Adrenal gland (tissue), 9 donors: ENCODE measurements at regions not wholly inside any gene's neighbourhood (a gene's known extent, or its start where the extent isn't known, plus 50 kb on each side); places are given as distances from the start of the nearest gene placed in this dataset.

Experiments
- DNase-seq, 7 donors: peaks; one replicate each; pipeline ENCODE4 v3.0.0-alpha.2; 2019 to 2020
- H3K27ac ChIP-seq, 5 donors: fragments of 200-600 bp; sonication (generic) in 4 of 5; 1 replicate in 3 of 5; 2 replicates in 2 of 5; pipeline versions ENCODE4 v1.5.1 to v1.8.0; 2016 to 2020; ENCODE audit warnings: mild to moderate bottlenecking in 1 of 5
- H3K27me3 ChIP-seq: fragments of 200-600 bp; 2 replicates; pipeline ENCODE4 v1.8.0; 2021
- H3K36me3 ChIP-seq, 2 donors: fragments of 200-600 bp; replicated peaks in 1 of 2; 1 replicate in 1 of 2; 2 replicates in 1 of 2; pipeline versions ENCODE4 v1.5.1 to v1.8.0; 2018 to 2022
- H3K4me1 ChIP-seq, 2 donors: fragments of 200-600 bp; replicated peaks in 1 of 2; 1 replicate in 1 of 2; 2 replicates in 1 of 2; pipeline versions ENCODE4 v1.5.1 to v1.8.0; 2018 to 2021
- H3K4me3 ChIP-seq, 4 donors: fragments of 200-600 bp; sonication (generic) in 3 of 4; one replicate each; pipeline ENCODE4 v1.5.1; 2016 to 2018
- H3K9me3 ChIP-seq, 3 donors: fragments of 200-600 bp; sonication (generic) in 1 of 3; replicated peaks in 1 of 3; 1 replicate in 2 of 3; 2 replicates in 1 of 3; pipeline versions ENCODE4 v1.5.1 to v1.8.0; 2016 to 2021
- CTCF ChIP-seq, 6 experiments: fragments of 450-650 bp in 4 of 6; fragments of 200-600 bp in 2 of 6; sonication (generic) in 1 of 6; IDR thresholded peaks; 1 replicate in 5 of 6; 2 replicates in 1 of 6; pipeline versions ENCODE4 v1.5.1 to v1.8.0; 2016 to 2021; ENCODE audit warnings: antibody characterized with exemption in 6 of 6, mild to moderate bottlenecking in 2 of 6, moderate library complexity in 1 of 6
- POLR2A ChIP-seq, 2 donors: fragments of 450-650 bp; IDR thresholded peaks; one replicate each; pipeline ENCODE4 v1.6.1; 2017; ENCODE audit warnings: antibody characterized with exemption in 2 of 2, mild to moderate bottlenecking in 2 of 2, moderate library complexity in 1 of 2
- WGBS, 4 donors: extraction: QIAGEN DNeasy Blood & Tissue Kit in 2 of 4; methylation state at CpG; one replicate each; pipeline versions ENCODE4 v1.1.5 to v1.1.7; 2013 to 2017; 5-methylcytosine and 5-hydroxymethylcytosine counted together
- intact Hi-C, 2 donors: fragments of 100-400 bp; cut with DNase I; formaldehyde crosslinking; loops; one replicate each; pipeline versions ENCODE4 v1.14.1 to v1.15.0; 2022 to 2023
- donor health status: healthy with polysubstance abuse.
- donor health status: Bipolar disorder and iron deficiency.
- donor health status: DM: yes; HTN: yes; CAD: no.
- donor health status: DM: no; HTN: no; CAD: no.
- donor health status: DM: no; HTN: no; CAD: no.

- no peak overlapping the region for H3K27ac ChIP-seq
- peaks cover 0 to 40% of the 10 kb centered on the region in 2 donors for H3K36me3 ChIP-seq
- H3K4me1 ChIP-seq: no peaks in the 10 kb centered on the region
- 42 to 56% (median 52%) methylated on average over 2 of the region's 2 CpGs for WGBS, 4 donors
- TF ChIP-seq CTCF (IDR thresholded peaks at IDR 0.05): no peak
- TF ChIP-seq POLR2A (IDR thresholded peaks at IDR 0.05): no peak
- no peaks in the 10 kb centered on the region for H3K27me3 ChIP-seq
- intact Hi-C loops: no loop called here
- no peak for DNase-seq
- no peaks in the 10 kb centered on the region for H3K9me3 ChIP-seq
- H3K4me3 ChIP-seq: no peak overlapping the region
These were observed 51.7 kb upstream of the RTL1 start for GRCh38 chr14:100955201-100955600.

- TF ChIP-seq CTCF (IDR thresholded peaks at IDR 0.05) (no peak), POLR2A (IDR thresholded peaks at IDR 0.05) (no peak)
- H3K27me3 ChIP-seq: no peaks in the 10 kb centered on the region
- H3K27ac ChIP-seq: no peak overlapping the region
- no peaks in the 10 kb centered on the region for H3K4me1 ChIP-seq
- H3K9me3 ChIP-seq: no peaks in the 10 kb centered on the region
- peaks cover 0 to 37% of the 10 kb centered on the region in 2 donors for H3K36me3 ChIP-seq
- DNase-seq: no peak
- intact Hi-C loops: no loop called here
- WGBS, 4 donors: 0 to 34% (median 21%) methylated on average over 1 of the region's 1 CpG
- no peak overlapping the region for H3K4me3 ChIP-seq
These were observed 59.0 kb upstream of the RTL1 start for GRCh38 chr14:100962494-100962893.

- DNase-seq: no peak
- H3K4me1 ChIP-seq: no peaks in the 10 kb centered on the region
- H3K9me3 ChIP-seq: no peaks in the 10 kb centered on the region
- H3K36me3 ChIP-seq: peaks cover 0 to 16% of the 10 kb centered on the region in 2 donors
- intact Hi-C loops: no loop called here
- no peaks in the 10 kb centered on the region for H3K27me3 ChIP-seq
- no peak overlapping the region for H3K27ac ChIP-seq
- 84 to 88% (median 87%) methylated on average over 8 of the region's 8 CpGs for WGBS, 4 donors
- H3K4me3 ChIP-seq: no peak overlapping the region
- TF ChIP-seq CTCF (IDR thresholded peaks at IDR 0.05) (no peak), POLR2A (IDR thresholded peaks at IDR 0.05) (no peak)
These were observed 61.8 kb upstream of the RTL1 start for GRCh38 chr14:100965296-100965695.

GRCh38 chr14:100967178-100967577 is 63.7 kb upstream of the RTL1 start:
- TF ChIP-seq CTCF (IDR thresholded peaks at IDR 0.05): no peak
- no peak for TF ChIP-seq POLR2A (IDR thresholded peaks at IDR 0.05)
- H3K9me3 ChIP-seq: no peaks in the 10 kb centered on the region
- H3K4me3 ChIP-seq: no peak overlapping the region
- WGBS, 4 donors: 70 to 89% (median 86%) methylated on average over 3 of the region's 3 CpGs
- intact Hi-C loops: no loop called here
- no peak for DNase-seq
- H3K27me3 ChIP-seq: no peaks in the 10 kb centered on the region
- peaks cover 0 to 19% of the 10 kb centered on the region in 2 donors for H3K36me3 ChIP-seq
- H3K27ac ChIP-seq: no peak overlapping the region
- H3K4me1 ChIP-seq: no peaks in the 10 kb centered on the region
